Gastrocnemius medialis (tissue), 4 donors: ENCODE measurements at regions not wholly inside any gene's neighbourhood (a gene's known extent, or its start where the extent isn't known, plus 50 kb on each side); places are given as distances from the start of the nearest gene placed in this dataset.

Experiments
- CTCF ChIP-seq, 5 experiments: fragments of 450-650 bp in 3 of 5; fragments of 200-600 bp in 2 of 5; sonication (generic) in 2 of 5; IDR thresholded peaks in 4 of 5; conservative IDR thresholded peaks in 1 of 5; 1 replicate in 4 of 5; 2 replicates in 1 of 5; pipeline ENCODE4 v1.5.1; 2016 to 2019; ENCODE audit warnings: antibody characterized with exemption in 5 of 5, mild to moderate bottlenecking in 3 of 5, moderate library complexity in 3 of 5
- POLR2A ChIP-seq, 2 donors: fragments of 450-650 bp; IDR thresholded peaks; one replicate each; pipeline ENCODE4 v1.6.1; 2017; ENCODE audit warnings: antibody characterized with exemption in 2 of 2, mild to moderate bottlenecking in 2 of 2, moderate library complexity in 2 of 2

- no peak for TF ChIP-seq CTCF (IDR thresholded peaks at IDR 0.05 in 4 of 5, conservative IDR thresholded peaks at IDR 0.05 in 1 of 5)
- TF ChIP-seq POLR2A (IDR thresholded peaks at IDR 0.05) = no peak
Observed at GRCh38 chr10:107966826-107967225, 802.3 kb upstream of the SORCS1 start.
